Mesenteric fat pad (tissue), 1 donor: ENCODE measurements at regions not wholly inside any gene's neighbourhood (a gene's known extent, or its start where the extent isn't known, plus 50 kb on each side); places are given as distances from the start of the nearest gene placed in this dataset.
"Not testable (repeated sequence)": the region's sequence is repeated elsewhere in the genome, so short reads cannot be mapped to it uniquely, and the experiment has no call there.

Source experiments
- DNase-seq: peaks from one replicate; pipeline ENCODE4 v3.0.0-alpha.2; 2020; ENCODE audit warnings: low spot score
- donor health status: DM: yes; HTN: yes; CAD: no.

DNA sequence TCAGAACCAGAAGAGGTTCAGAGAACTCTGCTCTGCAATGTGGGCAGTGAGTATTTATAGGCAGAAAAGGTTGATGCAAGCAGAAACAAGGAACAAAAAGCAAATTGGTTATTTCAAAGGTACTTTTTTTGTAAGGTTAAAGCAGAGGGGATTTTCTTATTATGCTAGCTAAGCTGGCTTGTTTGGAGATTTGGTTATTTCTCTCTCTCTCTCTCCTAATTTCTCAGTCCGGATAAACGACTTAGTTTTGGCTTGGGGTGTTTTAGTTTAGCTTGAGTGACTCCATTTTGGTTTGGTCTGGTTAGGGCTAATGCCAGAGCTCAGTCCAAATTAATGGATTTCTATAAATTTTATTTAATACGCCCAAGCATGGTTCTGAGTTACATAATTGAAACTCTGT, 566.8 kb downstream of the SH2D4B start:
- no peak for DNase-seq

DNA sequence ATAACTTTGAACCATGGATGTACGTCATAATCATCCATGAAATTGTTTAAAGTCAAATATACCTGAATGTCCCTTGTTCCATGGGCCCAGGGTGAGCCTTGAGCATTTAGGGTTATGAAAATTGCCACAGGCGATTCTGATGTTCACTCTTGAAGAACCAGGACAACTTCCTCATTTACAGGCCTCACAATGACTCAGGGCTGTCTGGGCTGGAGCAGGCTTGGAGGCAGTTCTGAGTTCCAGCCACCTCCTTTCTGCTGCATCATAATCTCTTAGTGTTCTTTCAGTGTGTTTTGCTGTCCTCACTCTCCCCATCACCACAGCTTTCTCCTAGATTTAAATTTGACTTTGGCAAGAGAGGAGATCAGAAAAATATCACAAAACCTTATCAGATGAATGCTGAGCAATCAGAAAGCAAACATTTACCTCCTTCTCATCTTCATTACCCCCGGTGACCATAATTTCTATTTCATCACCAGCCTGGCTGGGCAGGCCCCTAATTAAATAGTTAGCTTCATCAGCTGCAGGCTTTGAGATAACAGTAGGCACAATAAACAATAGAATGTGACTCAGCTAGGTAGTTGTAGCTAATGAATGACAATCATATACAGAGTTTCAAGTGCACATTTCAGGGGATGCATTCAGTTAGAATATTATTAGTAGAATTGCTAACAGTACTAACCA, 571.0 kb downstream of the SH2D4B start:
- DNase-seq: no peak

GRCh38 chr10:81109200-81109752, 571.6 kb downstream of the SH2D4B start:
- no peak for DNase-seq

DNA sequence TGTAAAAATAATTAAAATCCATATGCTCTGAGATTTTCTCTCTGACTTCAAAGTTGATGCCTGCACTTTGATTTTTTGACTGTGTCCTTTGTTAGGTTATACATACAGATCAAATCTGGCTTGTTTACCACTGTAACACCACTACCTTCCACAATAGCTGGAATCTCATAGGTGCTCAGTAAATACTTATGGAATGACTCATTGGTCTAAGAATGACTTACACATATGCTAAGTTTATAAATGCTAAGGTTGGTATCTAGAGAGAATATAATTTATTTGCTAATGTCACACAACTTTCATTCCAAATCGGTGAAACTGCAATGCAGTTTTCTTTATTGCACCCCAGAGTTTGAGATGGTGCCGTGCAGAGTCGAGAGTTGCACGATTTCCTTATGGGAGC, 578.5 kb downstream of the SH2D4B start:
- no peak for DNase-seq

GRCh38 chr10:81116990-81117389, 579.3 kb downstream of the SH2D4B start:
- no peak for DNase-seq

DNA sequence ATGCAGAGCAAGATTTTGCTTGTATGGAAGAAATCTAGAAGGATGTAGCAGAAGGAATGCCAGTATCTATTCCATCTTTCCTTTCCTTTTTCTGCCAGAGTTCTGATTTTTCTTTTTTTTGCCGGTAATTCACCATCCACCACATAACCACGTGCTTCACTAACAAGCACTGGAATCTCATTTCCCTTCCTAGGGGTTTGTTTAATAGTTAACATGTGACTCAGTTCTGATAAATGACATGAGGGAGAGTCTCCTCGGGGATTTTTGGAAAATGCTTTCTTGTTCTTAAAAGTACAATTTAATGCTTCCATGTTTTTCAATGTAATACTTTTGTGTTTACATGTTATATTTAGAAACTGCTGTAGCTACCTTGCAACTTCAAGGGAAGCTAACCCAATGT, 590.2 kb downstream of the SH2D4B start:
- no peak for DNase-seq

DNA sequence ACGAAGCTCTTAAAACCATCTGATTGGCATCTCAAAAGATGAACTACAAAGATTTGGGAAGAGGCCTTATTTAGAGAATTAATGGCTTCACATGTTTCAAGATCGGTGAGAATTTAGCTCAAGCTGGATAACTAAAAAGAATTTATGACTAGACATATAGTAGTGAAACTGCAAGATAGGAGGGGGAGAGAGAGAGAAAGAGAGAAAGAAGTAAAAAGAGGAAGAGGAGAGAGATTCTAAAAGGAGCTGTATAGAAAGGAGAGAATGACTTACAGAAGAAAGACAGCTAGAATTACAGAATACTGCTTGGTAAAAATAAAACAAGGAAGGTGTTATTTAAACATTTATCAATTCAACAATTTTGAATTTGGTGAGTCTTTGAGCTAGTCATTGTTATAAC, 592.3 kb downstream of the SH2D4B start:
- DNase-seq: no peak

DNA sequence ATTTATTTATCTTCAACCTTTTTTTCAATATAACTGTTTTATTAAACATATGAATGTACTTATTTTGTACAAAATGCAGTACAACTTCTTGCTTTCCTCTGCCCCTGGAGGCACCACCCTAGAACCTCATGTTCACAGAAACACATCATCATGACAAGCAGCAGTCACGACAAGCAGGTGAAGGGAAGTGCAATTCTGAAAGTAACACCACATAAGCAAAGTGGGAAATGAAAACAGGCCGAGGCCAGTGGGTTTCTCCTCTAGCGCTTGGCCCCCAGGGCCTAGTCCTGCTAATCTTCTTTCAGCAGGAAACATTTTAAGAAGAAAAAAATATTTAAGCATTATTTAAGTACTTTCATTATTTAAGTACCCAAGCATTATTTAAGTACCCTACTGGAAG, 598.1 kb downstream of the SH2D4B start:
- no peak for DNase-seq

GRCh38 chr10:81136261-81136660, 598.6 kb downstream of the SH2D4B start:
- DNase-seq: no peak

GRCh38 chr10:81145975-81146374, 608.3 kb downstream of the SH2D4B start:
- DNase-seq: no peak

- no peak for DNase-seq
Observed at GRCh38 chr10:81146436-81146835, 608.7 kb downstream of the SH2D4B start.

GRCh38 chr10:81152656-81153055, 615.0 kb downstream of the SH2D4B start:
- DNase-seq: no peak

GRCh38 chr10:81157681-81158080, 620.0 kb downstream of the SH2D4B start:
- DNase-seq: no peak

DNA sequence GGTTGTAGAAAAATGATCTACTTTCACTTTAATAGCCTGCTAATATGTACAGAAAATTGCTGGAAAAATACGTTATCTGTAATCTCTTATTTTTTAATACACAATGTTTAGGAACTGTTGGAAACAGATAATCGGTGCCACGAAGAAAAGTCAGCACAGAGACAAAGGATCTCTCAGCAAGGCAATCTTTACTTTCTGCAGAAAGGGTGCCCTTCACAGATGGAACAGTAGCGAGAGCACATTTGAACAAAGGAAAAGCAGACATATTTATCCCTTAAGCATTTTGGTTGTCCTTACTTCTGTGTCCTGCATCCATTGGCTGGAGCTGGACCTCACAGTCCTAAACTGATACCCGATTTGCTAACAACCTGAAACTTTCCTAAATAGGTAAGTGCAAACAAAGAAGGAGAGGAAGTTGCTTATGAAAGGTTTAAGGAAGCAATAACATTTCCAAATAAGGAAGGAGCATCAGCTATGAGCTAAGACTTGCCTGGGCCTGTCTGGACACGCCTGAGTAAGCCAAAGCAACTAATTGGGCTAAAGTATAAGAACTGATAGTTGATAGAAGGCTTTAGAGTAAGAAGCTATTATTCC, 640.0 kb downstream of the SH2D4B start:
- DNase-seq: no peak

GRCh38 chr10:81179324-81179723, 641.6 kb downstream of the SH2D4B start:
- no peak for DNase-seq

DNA sequence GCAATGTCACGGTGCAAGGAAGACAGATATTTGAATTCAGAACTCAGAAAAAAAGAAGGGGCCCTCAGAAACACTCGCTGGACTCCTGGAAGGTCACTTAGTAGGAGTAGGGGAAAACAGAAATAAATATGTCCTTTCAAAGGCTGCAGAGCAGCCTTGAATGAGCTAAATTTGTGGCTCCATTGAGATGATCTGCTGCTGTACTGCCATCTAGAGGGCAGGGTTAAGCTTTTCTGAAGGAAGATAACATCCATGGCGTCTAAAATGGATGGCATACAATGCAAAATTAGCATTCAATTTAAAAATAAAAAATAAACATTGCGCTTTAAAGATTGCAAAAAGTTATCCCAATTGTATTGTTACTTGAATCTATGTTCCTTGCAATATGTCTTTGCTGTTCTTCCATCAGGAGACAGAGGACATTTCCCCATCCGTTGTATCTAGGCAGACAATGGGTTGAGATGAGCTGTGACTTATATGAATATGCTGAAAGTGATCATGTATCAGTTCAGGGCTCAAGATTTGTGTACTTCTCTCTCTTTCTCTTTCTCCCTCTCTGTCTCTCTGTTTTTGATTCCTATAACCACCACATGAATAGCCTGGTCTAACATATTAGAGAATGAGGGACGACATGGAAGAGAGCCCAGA, 642.2 kb downstream of the SH2D4B start:
- no peak for DNase-seq

- DNase-seq: no peak
Observed at GRCh38 chr10:81182296-81182695, 644.6 kb downstream of the SH2D4B start.

- no peak for DNase-seq
Observed at GRCh38 chr10:81192221-81192788, 654.6 kb downstream of the SH2D4B start.

GRCh38 chr10:81200801-81201200, 663.1 kb downstream of the SH2D4B start:
- no peak for DNase-seq

DNA sequence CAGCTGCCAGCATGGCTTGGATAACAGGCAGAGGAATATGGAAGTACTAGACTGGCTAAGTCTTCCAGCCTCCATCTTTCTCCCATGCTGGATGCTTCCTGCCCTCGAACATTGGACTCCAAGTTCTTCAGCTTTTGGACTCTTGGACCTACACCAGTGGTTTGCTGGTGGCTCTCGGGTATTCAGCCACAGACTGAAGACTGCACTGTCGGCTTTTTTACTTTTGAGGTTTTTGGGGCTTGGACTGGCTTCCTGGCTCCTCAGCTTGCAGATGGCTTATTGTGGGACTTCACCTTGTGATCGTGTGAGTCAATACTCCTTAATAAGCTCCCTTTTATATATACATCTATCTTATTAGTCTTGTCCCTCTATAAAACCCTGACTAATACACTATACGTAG, 667.6 kb upstream of the NRG3 start:
- not testable (repeated sequence) for DNase-seq

- DNase-seq: no peak
Observed at GRCh38 chr10:81213370-81213769, 661.6 kb upstream of the NRG3 start.

GRCh38 chr10:81215498-81215897, 659.5 kb upstream of the NRG3 start:
- DNase-seq: no peak
